ENCODE measurements at regions not wholly inside any gene's neighbourhood (a gene's known extent, or its start where the extent isn't known, plus 50 kb on each side); places are given as distances from the start of the nearest gene placed in this dataset.

DNA sequence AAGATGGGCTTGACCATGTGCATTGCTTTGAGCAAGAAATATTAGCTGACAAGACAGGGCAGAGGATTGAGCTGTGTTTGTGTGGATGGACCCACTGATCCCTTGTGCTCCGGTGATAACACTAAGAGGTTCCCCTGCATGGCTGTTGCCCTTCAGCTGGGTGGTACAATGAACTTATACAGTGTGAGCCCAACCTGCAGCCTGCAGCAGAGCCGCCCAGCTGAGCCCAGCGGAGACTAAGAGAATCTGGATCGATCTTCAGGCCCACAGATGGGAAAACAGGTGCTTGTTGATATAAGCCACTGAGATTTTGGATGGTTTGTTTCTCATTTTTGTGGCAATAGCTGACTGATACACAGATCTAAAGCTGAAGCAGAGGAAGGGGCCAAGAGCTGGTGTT, 177.4 kb upstream of the SYT13 start:
- Histone ChIP-seq H4K20me1 (ENCODE audit: low read depth) (no peaks in the 10 kb centered on the region), H3F3A (ENCODE audit: low read depth) (no peaks in the 10 kb centered on the region), H3K79me2 (ENCODE audit: low read depth) (no peaks in the 10 kb centered on the region), H3K36me3 (no peaks in the 10 kb centered on the region), H3K4me3 (no peak overlapping the region), H3K9me3 (ENCODE audit: low read depth) (no peaks in the 10 kb centered on the region), H3K27ac (no peak overlapping the region), H3K4me1 (peaks cover 11% of the 10 kb centered on the region), H2AFZ (replicated peaks) (no peak overlapping the region), H3K27me3 (no peaks in the 10 kb centered on the region), H3K4me2 (no peak overlapping the region), H3K9ac (no peak overlapping the region)
- DNase-seq (ENCODE audit: low spot score) = no peak
- TF ChIP-seq, protein P1, sequence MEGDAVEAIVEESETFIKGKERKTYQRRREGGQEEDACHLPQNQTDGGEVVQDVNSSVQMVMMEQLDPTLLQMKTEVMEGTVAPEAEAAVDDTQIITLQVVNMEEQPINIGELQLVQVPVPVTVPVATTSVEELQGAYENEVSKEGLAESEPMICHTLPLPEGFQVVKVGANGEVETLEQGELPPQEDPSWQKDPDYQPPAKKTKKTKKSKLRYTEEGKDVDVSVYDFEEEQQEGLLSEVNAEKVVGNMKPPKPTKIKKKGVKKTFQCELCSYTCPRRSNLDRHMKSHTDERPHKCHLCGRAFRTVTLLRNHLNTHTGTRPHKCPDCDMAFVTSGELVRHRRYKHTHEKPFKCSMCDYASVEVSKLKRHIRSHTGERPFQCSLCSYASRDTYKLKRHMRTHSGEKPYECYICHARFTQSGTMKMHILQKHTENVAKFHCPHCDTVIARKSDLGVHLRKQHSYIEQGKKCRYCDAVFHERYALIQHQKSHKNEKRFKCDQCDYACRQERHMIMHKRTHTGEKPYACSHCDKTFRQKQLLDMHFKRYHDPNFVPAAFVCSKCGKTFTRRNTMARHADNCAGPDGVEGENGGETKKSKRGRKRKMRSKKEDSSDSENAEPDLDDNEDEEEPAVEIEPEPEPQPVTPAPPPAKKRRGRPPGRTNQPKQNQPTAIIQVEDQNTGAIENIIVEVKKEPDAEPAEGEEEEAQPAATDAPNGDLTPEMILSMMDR (IDR thresholded peaks at IDR 0.05) = no peak
- TF ChIP-seq EZH2phosphoT487 (IDR thresholded peaks at IDR 0.05) = no peak
- no peak for TF ChIP-seq EZH2 (IDR thresholded peaks at IDR 0.05)
- H3K9me3 Mint-ChIP-seq = no peaks in the 10 kb centered on the region
- H3K4me3 Mint-ChIP-seq = no peak overlapping the region
- peaks cover 19% of the 10 kb centered on the region for H3K27me3 Mint-ChIP-seq (ENCODE audit: insufficient read depth, low read depth)
- H3K4me1 Mint-ChIP-seq = peaks cover 11% of the 10 kb centered on the region
- no peak overlapping the region for H3K27ac Mint-ChIP-seq
- H3K36me3 Mint-ChIP-seq = no peaks in the 10 kb centered on the region

DNA sequence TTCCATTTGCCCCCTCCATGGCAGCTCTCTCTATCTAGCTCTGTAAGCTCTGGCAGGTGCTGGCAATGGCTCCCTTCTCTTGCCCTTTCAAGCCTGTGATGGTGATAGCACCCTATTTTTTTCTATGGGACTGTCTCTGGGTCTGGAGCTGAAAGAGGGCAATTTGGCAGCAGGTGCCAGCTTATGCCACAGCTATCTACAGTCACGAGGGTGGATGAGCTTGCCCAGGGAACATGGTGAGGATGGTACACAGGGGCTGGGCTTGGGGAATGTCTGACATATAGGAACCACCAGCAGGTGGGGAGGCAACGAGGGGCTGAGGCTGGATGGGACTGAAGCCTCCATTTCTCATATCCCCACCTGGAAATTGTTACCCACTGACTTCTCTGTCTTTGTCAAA, 175.4 kb upstream of the SYT13 start:
- Histone ChIP-seq H3K27me3 (no peaks in the 10 kb centered on the region), H3K9me3 (ENCODE audit: low read depth) (no peaks in the 10 kb centered on the region), H3K27ac (no peak overlapping the region), H3K79me2 (ENCODE audit: low read depth) (no peaks in the 10 kb centered on the region), H3K4me2 (no peak overlapping the region), H3K36me3 (no peaks in the 10 kb centered on the region), H3K4me1 (peaks cover 5% of the 10 kb centered on the region), H3K9ac (no peak overlapping the region), H3K4me3 (no peak overlapping the region), H4K20me1 (ENCODE audit: low read depth) (no peaks in the 10 kb centered on the region), H3F3A (ENCODE audit: low read depth) (no peaks in the 10 kb centered on the region), H2AFZ (replicated peaks) (no peak overlapping the region)
- Mint-ChIP-seq H3K27ac (no peak overlapping the region), H3K9me3 (no peaks in the 10 kb centered on the region), H3K27me3 (ENCODE audit: insufficient read depth, low read depth) (peaks cover 14% of the 10 kb centered on the region), H3K36me3 (no peaks in the 10 kb centered on the region), H3K4me3 (no peak overlapping the region), H3K4me1 (peaks cover 2% of the 10 kb centered on the region)
- no peak for TF ChIP-seq EZH2phosphoT487 (IDR thresholded peaks at IDR 0.05)
- TF ChIP-seq, protein P1 (IDR thresholded peaks at IDR 0.05) = no peak
- TF ChIP-seq EZH2 (IDR thresholded peaks at IDR 0.05) = no peak
- no peak for DNase-seq (ENCODE audit: low spot score)

DNA sequence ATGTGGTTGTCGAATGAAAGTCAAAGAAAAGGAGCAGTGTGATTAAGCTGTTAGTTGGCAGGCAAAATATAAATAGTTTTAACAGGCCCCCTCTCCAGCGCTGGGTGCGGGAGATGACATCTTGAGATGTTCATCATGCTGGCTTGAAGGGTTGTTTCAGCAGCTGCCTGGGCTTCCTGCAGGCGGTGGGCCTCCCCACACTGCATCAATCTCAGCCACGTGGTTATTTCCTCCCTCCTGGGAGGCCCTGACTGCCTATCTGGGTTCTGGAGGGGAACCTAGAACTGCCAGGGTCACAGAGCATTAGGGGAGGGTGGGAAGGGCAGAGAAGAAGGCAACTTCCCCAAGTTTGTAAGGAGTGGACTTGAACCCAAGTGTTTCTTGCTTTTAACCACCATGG, 173.3 kb upstream of the SYT13 start:
- Histone ChIP-seq H3K9me3 (ENCODE audit: low read depth) (no peaks in the 10 kb centered on the region), H4K20me1 (ENCODE audit: low read depth) (no peaks in the 10 kb centered on the region), H3K4me1 (peaks cover 5% of the 10 kb centered on the region), H3K36me3 (no peaks in the 10 kb centered on the region), H3F3A (ENCODE audit: low read depth) (no peaks in the 10 kb centered on the region), H3K9ac (no peak overlapping the region), H3K27ac (no peak overlapping the region), H3K79me2 (ENCODE audit: low read depth) (no peaks in the 10 kb centered on the region), H2AFZ (replicated peaks) (no peak overlapping the region), H3K4me2 (no peak overlapping the region), H3K27me3 (no peaks in the 10 kb centered on the region), H3K4me3 (no peak overlapping the region)
- no peaks in the 10 kb centered on the region for H3K9me3 Mint-ChIP-seq
- TF ChIP-seq, protein P1 (IDR thresholded peaks at IDR 0.05) = no peak
- TF ChIP-seq EZH2phosphoT487 (IDR thresholded peaks at IDR 0.05) = no peak
- TF ChIP-seq EZH2 (IDR thresholded peaks at IDR 0.05) = no peak
- no peak for DNase-seq (ENCODE audit: low spot score)
- peaks cover 8% of the 10 kb centered on the region for H3K4me1 Mint-ChIP-seq
- peaks cover 16% of the 10 kb centered on the region for H3K27me3 Mint-ChIP-seq (ENCODE audit: insufficient read depth, low read depth)
- H3K4me3 Mint-ChIP-seq = no peak overlapping the region
- no peak overlapping the region for H3K27ac Mint-ChIP-seq
- H3K36me3 Mint-ChIP-seq = no peaks in the 10 kb centered on the region

Data from neural progenitor cell (in vitro differentiated cells).